PC-9 (cell line): ENCODE measurements at regions not wholly inside any gene's neighbourhood (a gene's known extent, or its start where the extent isn't known, plus 50 kb on each side); places are given as distances from the start of the nearest gene placed in this dataset.

Experiments
- BruUV-seq: library from RNA; stranded (reverse); fragments of 400-500 nt; replicated peaks from 2 replicates; lab custom pipeline; 2021; lab: Mats Ljungman, UMichigan
- CTCF ChIA-PET: fragments of 300-600 bp; sonication (Branson Sonifier 250); formaldehyde crosslinking; loops from one replicate; lab custom pipeline; 2022; ENCODE audit warnings: antibody characterized with exemption; lab: Charles Lee
- POLR2A ChIA-PET: fragments of 300-600 bp; sonication (Branson Sonifier 250); formaldehyde crosslinking; loops from one replicate; lab custom pipeline; 2022; ENCODE audit warnings: antibody characterized with exemption; ENCODE audit not compliant: unreplicated experiment; lab: Charles Lee
- DNase-seq, 2 experiments: peaks; one replicate each; pipeline versions ENCODE4 v3.0.0 to v3.0.0-alpha.2; 2015 to 2022; ENCODE audit warnings: mixed read lengths in 1 of 2
- H2AFZ ChIP-seq: fragments of 200-600 bp; sonication (generic); 2 replicates; pipeline ENCODE4 v1.8.1; 2017; ENCODE audit warnings: antibody characterized with exemption
- H3F3A ChIP-seq: fragments of 200-600 bp; sonication (generic); 2 replicates; pipeline ENCODE4 v1.8.1; 2017; ENCODE audit warnings: antibody characterized with exemption, mild to moderate bottlenecking, low read depth; ENCODE audit not compliant: insufficient read depth
- H3K27ac ChIP-seq: fragments of 200-600 bp; sonication (generic); 2 replicates; pipeline ENCODE4 v1.6.1; 2016; ENCODE audit warnings: mixed run types
- H3K27me3 ChIP-seq: fragments of 200-600 bp; sonication (generic); 2 replicates; pipeline ENCODE4 v1.6.1; 2016; ENCODE audit warnings: low read depth, mixed run types; ENCODE audit not compliant: insufficient read depth
- H3K36me3 ChIP-seq: fragments of 200-600 bp; sonication (generic); 2 replicates; pipeline ENCODE4 v1.6.1; 2016; ENCODE audit warnings: low read depth, mixed run types
- H3K4me1 ChIP-seq: fragments of 200-600 bp; sonication (generic); replicated peaks from 2 replicates; pipeline ENCODE4 v1.6.1; 2016; ENCODE audit warnings: mixed run types; ENCODE audit not compliant: insufficient read depth
- H3K4me2 ChIP-seq: fragments of 200-600 bp; sonication (generic); 2 replicates; pipeline ENCODE4 v1.6.1; 2017; ENCODE audit warnings: mixed run types
- H3K4me3 ChIP-seq: fragments of 200-600 bp; sonication (generic); 2 replicates; pipeline ENCODE4 v1.6.1; 2016; ENCODE audit warnings: mixed run types
- H3K79me2 ChIP-seq: fragments of 200-600 bp; sonication (generic); 2 replicates; pipeline ENCODE4 v1.6.1; 2017; ENCODE audit warnings: low read depth, mixed run types
- H3K9me2 ChIP-seq: fragments of 200-600 bp; sonication (generic); 2 replicates; pipeline ENCODE4 v1.8.1; 2017; ENCODE audit warnings: mild to moderate bottlenecking; ENCODE audit not compliant: insufficient read depth
- H3K9me3 ChIP-seq: fragments of 200-600 bp; sonication (generic); 2 replicates; pipeline ENCODE4 v1.8.1; 2016; ENCODE audit warnings: low read depth; ENCODE audit not compliant: insufficient read depth
- H4K20me1 ChIP-seq: fragments of 200-600 bp; sonication (generic); 2 replicates; pipeline ENCODE4 v1.8.1; 2017; ENCODE audit not compliant: insufficient read depth
- CTCF ChIP-seq: fragments of 200-600 bp; sonication (generic); conservative IDR thresholded peaks from 2 replicates; pipeline ENCODE4 v1.6.1; 2017; ENCODE audit warnings: mixed run types, antibody characterized with exemption, mild to moderate bottlenecking, moderate library complexity
- EZH2 ChIP-seq: fragments of 200-600 bp; sonication (generic); IDR thresholded peaks from 2 replicates; pipeline ENCODE4 v1.8.0; 2017; ENCODE audit warnings: antibody characterized with exemption, low read depth
- intact Hi-C: fragments of 100-400 bp; cut with micrococcal nuclease; formaldehyde crosslinking; loops from one replicate; pipeline ENCODE4 v1.10.0; 2022; ENCODE audit not compliant: unreplicated experiment

GRCh38 chr13:73532582-73532981 is 473.8 kb downstream of the KLF5 start:
- BruUV-seq = no TSS peak
- intact Hi-C loops = no loop called here
- no peaks in the 10 kb centered on the region for H3K9me2 ChIP-seq
- POLR2A ChIA-PET = interaction anchor here (0.7 kb wide), 1 partner anchor 48 kb away, joined by 7 read pairs; no protein-coding TSS in a partner anchor
- H3K36me3 ChIP-seq = no peaks in the 10 kb centered on the region
- TF ChIP-seq EZH2 (no peak), CTCF (no peak)
- no peaks in the 10 kb centered on the region for H3F3A ChIP-seq
- no peak overlapping the region for H3K4me3 ChIP-seq
- no peak overlapping the region for H3K27ac ChIP-seq
- CTCF ChIA-PET = no interaction called here
- DNase-seq = no peak
- H3K9me3 ChIP-seq = 0 out of 2 replicates have a peak, but pooled peaks cover 4% of the 10 kb centered on the region
- no peak overlapping the region for H3K4me2 ChIP-seq
- H4K20me1 ChIP-seq = no peaks in the 10 kb centered on the region
- H3K79me2 ChIP-seq = no peaks in the 10 kb centered on the region
- H3K4me1 ChIP-seq = peaks cover 8% of the 10 kb centered on the region
- no peaks in the 10 kb centered on the region for H3K27me3 ChIP-seq
- H2AFZ ChIP-seq = no peak overlapping the region

GRCh38 chr13:73531014-73531413 is 472.2 kb downstream of the KLF5 start:
- TF ChIP-seq CTCF (no peak), EZH2 (no peak)

GRCh38 chr13:73522937-73523336 is 464.1 kb downstream of the KLF5 start:
- H3K4me3 ChIP-seq = no peak overlapping the region
- TF ChIP-seq CTCF (no peak), EZH2 (no peak)
- H3K4me1 ChIP-seq = no peaks in the 10 kb centered on the region
- CTCF ChIA-PET = no interaction called here
- no peak overlapping the region for H3K27ac ChIP-seq
- no peak overlapping the region for H2AFZ ChIP-seq
- H3K4me2 ChIP-seq = no peak overlapping the region
- no peaks in the 10 kb centered on the region for H3K79me2 ChIP-seq
- BruUV-seq = no TSS peak
- DNase-seq = no peak
- H3K9me3 ChIP-seq = no peaks in the 10 kb centered on the region
- no peaks in the 10 kb centered on the region for H3F3A ChIP-seq
- intact Hi-C loops = no loop called here
- POLR2A ChIA-PET = no interaction called here
- no peaks in the 10 kb centered on the region for H3K27me3 ChIP-seq
- no peaks in the 10 kb centered on the region for H3K9me2 ChIP-seq
- H3K36me3 ChIP-seq = no peaks in the 10 kb centered on the region
- no peaks in the 10 kb centered on the region for H4K20me1 ChIP-seq

More at GRCh38 chr13:73531014-73531413, 472.2 kb downstream of the KLF5 start:
- Histone ChIP-seq H3K79me2 (no peaks in the 10 kb centered on the region), H3K4me2 (no peak overlapping the region), H3K4me3 (no peak overlapping the region), H3K9me2 (no peaks in the 10 kb centered on the region), H2AFZ (no peak overlapping the region), H3K36me3 (no peaks in the 10 kb centered on the region), H3K4me1 (peaks cover 8% of the 10 kb centered on the region), H4K20me1 (no peaks in the 10 kb centered on the region), H3K27ac (no peak overlapping the region), H3K9me3 (0 out of 2 replicates have a peak, but pooled peaks cover 4% of the 10 kb centered on the region), H3F3A (no peaks in the 10 kb centered on the region), H3K27me3 (no peaks in the 10 kb centered on the region)
- no peak for DNase-seq
- BruUV-seq = no TSS peak
- POLR2A ChIA-PET = no interaction called here
- intact Hi-C loops = no loop called here
- CTCF ChIA-PET = no interaction called here
